ENCODE measurements at regions not wholly inside any gene's neighbourhood (a gene's known extent, or its start where the extent isn't known, plus 50 kb on each side); places are given as distances from the start of the nearest gene placed in this dataset.

GRCh38 chr6:125665295-125665814 lies 84.1 kb upstream of the HEY2 start:
- Histone ChIP-seq H3K27me3 (ENCODE audit: control insufficient read depth in 2 of 2, insufficient read depth in 2 of 2, low read length in 2 of 2) (peaks cover 10 to 13% of the 10 kb centered on the region in 2 experiments; a peak in 4 of 5 replicates), H3K4me2 (ENCODE audit: insufficient read depth, low read length) (no peak overlapping the region), H3K9me1 (ENCODE audit: control insufficient read depth, insufficient read depth, low read length) (no peaks in the 10 kb centered on the region), H3K4me3 (no peak overlapping the region), H2AFZ (ENCODE audit: low read depth, low read length) (no peak overlapping the region), H3K79me2 (ENCODE audit: control insufficient read depth, insufficient read depth, low read length) (no peaks in the 10 kb centered on the region), H3K36me3 (ENCODE audit: control insufficient read depth, insufficient read depth, low read length) (no peaks in the 10 kb centered on the region), H3K4me1 (replicated peaks in 1 of 2; ENCODE audit: control insufficient read depth in 2 of 2, insufficient read depth in 2 of 2, low read length in 2 of 2) (no peaks in the 10 kb centered on the region), H3K9ac (ENCODE audit: insufficient read depth in 1 of 2, low read depth in 2 of 2, low read length in 2 of 2) (no peak overlapping the region), H3K27ac (ENCODE audit: extremely low read depth, low read depth, low read length) (no peak overlapping the region), H3K9me3 (replicated peaks; ENCODE audit: control insufficient read depth, insufficient read depth, low read depth, low read length) (no peaks in the 10 kb centered on the region), H4K20me1 (replicated peaks; ENCODE audit: control insufficient read depth, insufficient read depth, low read length) (no peaks in the 10 kb centered on the region)
- DNase-seq (ENCODE audit: extremely low read depth in 1 of 4, low spot score in 3 of 4): no peak
- no peak for TF ChIP-seq ZNF217 (CRISPR knock-in tag; IDR thresholded peaks at IDR 0.05)
- TF ChIP-seq TSHZ1 (CRISPR knock-in tag; IDR thresholded peaks at IDR 0.05): no peak
- no peak for TF ChIP-seq KLF16 (IDR thresholded peaks at IDR 0.05)
- ATAC-seq: no peak
- no peak for FAIRE-seq
- BruUV-seq (replicated peaks): no TSS peak
- in situ Hi-C loops (cut with MboI) (no loop called here), intact Hi-C loops (cut with micrococcal nuclease) (no loop called here)
- 4% methylated on average over 5 of the region's 5 CpGs for WGBS (ENCODE audit: insufficient coverage, low coverage, missing lambda C conversion rate)
- ChIA-PET POLR2A (interaction anchor here (0.6 kb wide), 2 partner anchors 9 to 21 kb away, joined by 3 read pairs; no protein-coding TSS in a partner anchor), CTCF (ENCODE audit: low intra/inter-chr PET ratio) (no interaction called here)
